IPS DF 19.7 (cell line): ENCODE measurements at regions not wholly inside any gene's neighbourhood (a gene's known extent, or its start where the extent isn't known, plus 50 kb on each side); places are given as distances from the start of the nearest gene placed in this dataset.
"Not testable (repeated sequence)": the region's sequence is repeated elsewhere in the genome, so short reads cannot be mapped to it uniquely, and the experiment has no call there.

ENCODE experiments used
- DNase-seq: peaks from one replicate; pipeline ENCODE4 v3.0.0-alpha.2; 2013; ENCODE audit warnings: low read depth, low spot score

- DNase-seq: not testable (repeated sequence)
Measured at GRCh38 chr12:9412459-9412858, 195.3 kb downstream of the KLRB1 start.

- not testable (repeated sequence) for DNase-seq
Measured at GRCh38 chr12:9411616-9412268, 196.0 kb downstream of the KLRB1 start.

- DNase-seq: not testable (repeated sequence)
Measured at GRCh38 chr12:9407425-9407748, 199.2 kb upstream of the PZP start.

- DNase-seq: no peak
Measured at GRCh38 chr12:9406564-9407424, 198.6 kb upstream of the PZP start.

- DNase-seq: no peak
Measured at GRCh38 chr12:9405886-9406563, 197.8 kb upstream of the PZP start.

GRCh38 chr12:9404469-9405260 is 196.5 kb upstream of the PZP start:
- no peak for DNase-seq

- DNase-seq: no peak
Measured at GRCh38 chr12:9404031-9404430, 195.8 kb upstream of the PZP start.

GRCh38 chr12:9402432-9403040 is 194.3 kb upstream of the PZP start:
- DNase-seq: not testable (repeated sequence)

GRCh38 chr12:9396367-9396766 is 188.2 kb upstream of the PZP start:
- not testable (repeated sequence) for DNase-seq

- DNase-seq: not testable (repeated sequence)
Measured at GRCh38 chr12:9395220-9395619, 187.0 kb upstream of the PZP start.

GRCh38 chr12:9392842-9393241 is 184.6 kb upstream of the PZP start:
- no peak for DNase-seq

- DNase-seq: no peak
Measured at GRCh38 chr12:9391815-9392214, 183.6 kb upstream of the PZP start.

- no peak for DNase-seq
Measured at GRCh38 chr12:9390761-9391160, 182.6 kb upstream of the PZP start.

- DNase-seq: no peak
Measured at GRCh38 chr12:9389796-9390195, 181.6 kb upstream of the PZP start.

GRCh38 chr12:9388379-9388778 is 180.2 kb upstream of the PZP start:
- no peak for DNase-seq

- DNase-seq: no peak
Measured at GRCh38 chr12:9387450-9387849, 179.3 kb upstream of the PZP start.

GRCh38 chr12:9383585-9383984 is 175.4 kb upstream of the PZP start:
- no peak for DNase-seq

- no peak for DNase-seq
Measured at GRCh38 chr12:9381619-9382018, 173.4 kb upstream of the PZP start.

GRCh38 chr12:9380650-9381049 is 172.5 kb upstream of the PZP start:
- no peak for DNase-seq

- DNase-seq: no peak
Measured at GRCh38 chr12:9379023-9379742, 171.0 kb upstream of the PZP start.

- no peak for DNase-seq
Measured at GRCh38 chr12:9378430-9378835, 170.2 kb upstream of the PZP start.
